Central memory CD4-positive, alpha-beta T cell (primary cell): ENCODE measurements at regions not wholly inside any gene's neighbourhood (a gene's known extent, or its start where the extent isn't known, plus 50 kb on each side); places are given as distances from the start of the nearest gene placed in this dataset.

Experiments used
- DNase-seq: peaks from one replicate; pipeline ENCODE4 v3.0.0; 2022

DNA sequence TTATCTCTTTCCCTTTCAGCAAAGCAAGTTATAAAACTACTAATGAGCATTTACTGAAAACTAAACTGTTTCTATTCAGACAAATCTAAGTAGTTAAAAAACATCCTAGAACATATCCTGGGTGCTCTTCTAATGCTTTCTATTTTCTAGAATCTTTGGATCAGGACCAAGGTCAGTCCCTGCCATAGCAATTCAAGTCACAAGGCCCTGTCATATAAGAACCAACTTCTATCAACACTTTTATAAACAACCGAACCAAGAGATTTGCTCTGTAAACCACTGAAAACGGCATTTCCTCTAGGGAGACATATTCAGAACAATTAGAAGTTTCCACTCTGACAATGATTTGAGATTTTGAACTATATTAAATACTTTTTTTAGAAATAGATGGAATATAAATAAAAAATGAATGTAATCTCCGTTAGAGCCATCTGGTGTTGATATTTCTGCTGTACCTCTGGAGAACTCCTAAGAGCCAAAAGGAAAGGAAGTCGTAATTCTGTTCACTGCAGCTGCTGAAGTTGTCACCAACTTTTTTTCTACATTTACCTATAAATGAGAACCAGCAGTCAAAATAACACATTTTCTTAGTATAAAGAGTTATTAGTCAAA, 51.4 kb upstream of the LGSN start:
- DNase-seq = no peak

- no peak for DNase-seq
Observed at GRCh38 chr6:63372951-63373533, 53.3 kb upstream of the LGSN start.

- no peak for DNase-seq
Observed at GRCh38 chr6:63389191-63389844, 69.5 kb upstream of the LGSN start.

DNA sequence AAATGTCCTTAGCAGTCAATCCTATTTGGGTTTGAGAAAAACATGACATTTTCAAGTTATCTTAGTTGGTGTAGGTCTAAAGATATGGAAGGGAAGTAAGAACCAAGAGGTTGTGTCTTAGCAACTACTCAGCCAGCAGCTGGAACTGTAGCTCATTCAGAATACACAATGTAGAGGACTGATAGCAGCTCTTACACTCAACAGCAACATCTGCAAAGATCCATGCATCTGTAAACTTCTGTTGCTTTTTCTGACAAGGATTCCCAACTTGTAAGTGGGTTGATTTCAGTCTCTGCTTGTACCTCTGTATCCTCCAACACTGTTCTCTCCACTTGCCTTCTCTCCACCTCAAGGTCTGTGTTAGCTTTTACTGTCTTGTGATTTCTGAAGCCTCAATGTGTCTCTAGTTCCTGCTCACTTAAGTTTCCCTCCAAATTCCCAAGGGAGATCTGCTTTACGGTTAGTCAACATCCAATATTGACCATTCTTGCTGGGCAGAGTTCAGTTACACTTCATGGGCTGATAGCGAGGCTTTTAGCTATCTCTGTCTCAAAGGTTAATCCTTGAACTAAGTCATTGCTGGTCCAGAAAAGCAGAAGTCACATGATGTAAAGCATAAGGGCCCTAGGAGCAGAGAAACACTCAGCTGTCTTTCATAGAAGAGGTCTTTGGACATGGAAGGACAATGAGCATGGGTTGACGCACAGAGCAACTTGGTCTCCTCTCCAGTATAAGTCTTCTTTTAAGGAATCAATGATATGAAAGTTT, 71.6 kb upstream of the LGSN start:
- no peak for DNase-seq

DNA sequence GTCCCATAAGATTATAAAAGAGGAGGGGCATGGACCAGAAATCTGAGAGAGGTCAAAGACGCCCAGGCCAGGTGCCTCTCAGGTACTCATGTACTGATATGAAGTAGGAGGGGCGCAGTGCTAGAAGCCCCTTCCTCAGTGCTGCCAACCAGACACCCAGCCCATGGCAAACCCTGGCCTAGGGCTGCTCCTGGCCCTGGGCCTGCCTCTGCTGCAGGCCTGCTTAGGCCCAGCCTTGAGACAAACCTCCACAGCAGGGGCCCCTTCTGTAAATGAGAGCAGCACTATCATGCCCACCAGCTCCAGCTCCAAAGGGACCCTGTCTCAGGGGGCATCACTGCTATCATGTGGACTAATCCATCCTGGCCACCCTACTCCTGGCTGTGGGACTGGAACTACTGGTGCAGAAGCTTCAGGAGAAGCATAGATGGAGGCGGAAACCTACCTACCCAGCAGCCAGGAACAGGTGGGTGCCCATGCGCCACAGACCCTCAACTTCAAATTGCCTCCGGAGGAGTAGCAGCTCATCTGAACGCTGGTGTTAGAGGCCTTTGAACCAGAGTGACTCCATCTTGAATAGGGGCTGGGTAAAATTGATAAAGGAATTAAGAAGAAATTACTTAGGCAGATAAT, 72.4 kb upstream of the LGSN start:
- DNase-seq = no peak

DNA sequence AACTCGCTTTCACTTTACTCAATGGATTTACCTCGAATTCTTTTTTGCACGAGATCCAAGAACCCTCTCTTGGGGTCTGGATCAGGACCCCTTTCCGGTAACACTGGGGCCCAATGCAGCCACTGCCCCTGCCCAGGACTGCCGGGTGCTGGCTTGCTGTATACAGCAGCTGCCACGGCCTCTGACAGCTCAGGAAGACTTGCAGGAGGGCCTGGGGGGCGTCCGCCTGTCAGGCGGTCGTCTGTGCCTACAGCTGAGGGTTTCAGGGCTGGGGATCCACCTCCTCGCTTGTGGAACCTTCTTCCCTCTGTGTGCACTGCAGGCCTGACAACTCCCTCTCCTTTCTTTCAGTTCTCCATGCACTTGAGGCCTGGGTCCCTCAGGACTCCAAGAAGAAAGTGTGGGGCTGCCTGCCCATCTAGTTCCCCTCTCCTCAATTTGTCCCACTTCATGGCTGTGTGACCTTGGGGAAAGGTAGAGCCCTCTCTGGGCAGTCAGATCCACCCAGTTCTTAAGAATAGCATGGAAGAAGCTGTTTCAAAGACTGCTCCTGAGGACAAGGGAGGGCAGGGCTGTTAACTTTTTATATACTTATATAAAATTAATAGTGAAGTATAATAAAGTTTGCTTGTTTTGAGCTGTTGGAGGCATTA, 75.0 kb upstream of the LGSN start:
- DNase-seq = no peak

DNA sequence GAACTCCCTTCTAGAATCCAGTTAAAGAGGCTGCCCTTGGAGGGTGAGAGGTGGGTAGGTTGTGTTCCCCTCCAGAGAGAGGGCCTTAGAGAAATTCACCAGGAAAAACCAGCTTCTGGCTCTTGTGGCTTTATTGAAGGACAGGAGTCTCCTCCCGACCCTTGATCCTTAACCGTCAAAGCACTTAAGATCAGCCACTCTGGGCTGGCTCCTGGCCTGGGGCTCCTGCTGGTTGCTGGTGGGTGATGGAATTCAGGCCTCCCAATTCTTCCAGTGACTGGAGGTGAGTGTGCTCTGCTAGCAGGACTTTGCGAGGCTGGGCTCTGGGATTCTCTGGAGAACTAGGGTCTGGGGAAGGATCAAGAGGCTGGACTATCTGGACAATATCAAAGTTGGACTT, 75.6 kb upstream of the LGSN start:
- no peak for DNase-seq

DNA sequence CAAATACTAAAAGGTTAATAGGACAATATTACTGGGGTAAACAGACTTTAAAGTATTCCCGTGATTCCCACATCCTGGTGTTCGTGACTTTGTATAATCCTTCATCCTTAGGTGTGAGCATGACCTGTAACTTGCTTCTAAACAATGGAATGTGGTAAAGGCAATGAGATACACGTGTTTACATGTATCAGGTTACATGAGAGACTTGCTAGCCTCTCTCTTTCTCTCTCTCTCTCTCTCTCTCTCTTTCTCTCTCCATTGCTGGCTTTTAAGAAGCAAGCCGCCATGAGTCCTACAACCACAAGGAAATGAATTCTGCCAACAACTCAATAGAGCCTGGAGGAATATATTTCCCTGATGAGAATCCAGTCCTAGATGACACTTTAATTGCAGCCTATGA, 83.9 kb upstream of the LGSN start:
- DNase-seq = no peak

DNA sequence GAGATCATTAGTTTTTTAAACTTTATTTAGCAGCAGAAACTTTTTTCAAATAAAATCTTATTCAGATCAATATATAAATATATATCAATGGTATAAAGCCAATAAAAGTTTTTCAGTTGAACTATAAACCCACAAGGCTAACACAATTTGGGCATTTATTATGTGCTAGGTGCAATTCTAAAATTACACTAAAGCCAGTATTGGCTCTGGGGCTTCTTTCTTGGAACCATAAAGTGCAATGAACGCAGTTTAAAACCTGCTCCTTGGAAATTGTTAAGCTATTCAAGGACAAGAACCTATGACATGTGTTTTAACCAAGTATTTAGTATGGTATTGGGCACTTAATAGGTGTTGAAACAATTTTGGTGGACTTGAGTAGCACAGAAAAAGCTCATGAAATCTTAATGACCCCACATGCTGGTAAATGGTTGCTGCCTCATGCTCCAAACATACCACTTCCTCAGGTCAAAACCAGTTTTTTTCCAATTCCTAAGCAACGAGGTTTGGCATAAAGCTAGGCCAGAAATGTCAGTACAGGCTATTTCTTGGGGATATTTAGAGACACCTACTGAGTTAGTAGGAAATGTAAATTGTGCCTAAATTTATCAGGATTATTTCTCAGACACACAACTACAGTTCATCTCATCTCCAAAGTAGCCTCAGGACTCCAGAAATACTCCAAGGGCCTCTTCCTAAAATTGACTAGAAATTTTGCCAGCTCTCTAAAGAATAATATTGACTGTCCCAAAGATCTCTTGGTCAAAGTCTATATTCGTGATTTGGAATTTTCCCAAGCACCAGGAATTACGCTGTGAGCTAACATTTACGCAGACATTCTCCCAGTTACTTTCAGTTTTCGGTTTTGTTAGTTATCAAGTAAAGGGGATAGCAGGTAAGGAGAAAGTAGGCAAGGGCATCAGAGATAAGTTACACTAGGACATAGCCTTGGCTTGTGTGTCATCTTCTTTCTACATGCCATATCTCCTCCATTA, 90.9 kb upstream of the LGSN start:
- DNase-seq = no peak

DNA sequence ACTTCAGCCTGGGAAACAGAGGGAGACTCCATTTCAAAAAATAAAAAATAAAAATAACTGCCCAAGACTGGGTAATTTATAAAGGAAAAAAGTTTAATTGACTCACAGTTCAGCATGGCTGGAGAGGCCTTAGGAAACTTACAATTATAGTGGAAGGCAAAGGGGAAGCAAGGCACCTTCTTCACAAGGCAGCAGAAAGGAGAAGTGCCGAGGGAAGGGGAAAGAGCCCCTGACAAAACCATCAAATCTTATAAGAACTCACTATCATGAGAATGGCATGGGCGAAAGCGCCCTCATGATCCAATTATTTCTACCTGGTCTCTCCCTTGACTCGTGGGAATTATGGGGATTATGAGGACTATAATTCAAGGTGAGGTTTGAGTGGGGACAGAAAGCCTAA, 95.5 kb upstream of the LGSN start:
- DNase-seq = no peak

- DNase-seq = no peak
Observed at GRCh38 chr6:63418741-63419140, 99.0 kb upstream of the LGSN start.

- DNase-seq = no peak
Observed at GRCh38 chr6:63424636-63425035, 104.9 kb upstream of the LGSN start.

GRCh38 chr6:63425493-63425892, 105.7 kb upstream of the LGSN start:
- DNase-seq = no peak

DNA sequence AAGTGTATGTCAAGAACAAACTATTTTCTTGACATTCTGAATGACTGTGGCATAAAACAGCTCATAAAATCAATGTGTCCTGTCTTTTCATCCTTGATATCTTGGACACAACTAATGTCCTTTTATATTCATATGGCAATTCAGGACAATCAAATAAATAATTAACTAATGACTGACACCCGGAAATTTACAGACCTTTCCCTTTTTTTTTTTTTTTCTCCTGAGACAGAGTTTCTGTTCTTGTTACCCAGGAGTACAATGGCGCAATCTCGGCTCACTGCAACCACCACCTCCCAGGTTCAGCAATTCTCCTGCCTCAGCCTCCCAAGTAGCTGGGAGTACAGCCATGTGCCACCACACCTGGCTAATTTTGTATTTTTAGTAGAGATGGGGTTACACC, 107.1 kb upstream of the LGSN start:
- DNase-seq = no peak

DNA sequence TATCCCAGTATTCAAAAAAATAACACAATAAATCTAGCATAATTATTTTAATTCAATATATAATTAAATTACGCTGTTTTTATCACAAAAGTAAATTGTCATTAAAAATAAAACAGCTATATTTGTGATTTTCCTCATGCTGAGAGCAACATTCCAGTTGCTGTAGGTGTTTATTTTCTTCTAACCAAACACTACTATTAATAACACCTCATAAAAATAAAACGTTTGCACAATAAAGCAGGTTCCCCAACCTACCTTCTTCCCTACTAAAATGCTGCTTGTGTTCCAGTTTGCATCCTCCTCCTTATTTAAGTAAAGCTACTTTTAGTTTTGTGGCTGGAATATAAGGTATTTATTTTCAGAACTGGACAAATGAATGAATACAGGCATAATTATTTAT, 108.2 kb upstream of the LGSN start:
- no peak for DNase-seq

DNA sequence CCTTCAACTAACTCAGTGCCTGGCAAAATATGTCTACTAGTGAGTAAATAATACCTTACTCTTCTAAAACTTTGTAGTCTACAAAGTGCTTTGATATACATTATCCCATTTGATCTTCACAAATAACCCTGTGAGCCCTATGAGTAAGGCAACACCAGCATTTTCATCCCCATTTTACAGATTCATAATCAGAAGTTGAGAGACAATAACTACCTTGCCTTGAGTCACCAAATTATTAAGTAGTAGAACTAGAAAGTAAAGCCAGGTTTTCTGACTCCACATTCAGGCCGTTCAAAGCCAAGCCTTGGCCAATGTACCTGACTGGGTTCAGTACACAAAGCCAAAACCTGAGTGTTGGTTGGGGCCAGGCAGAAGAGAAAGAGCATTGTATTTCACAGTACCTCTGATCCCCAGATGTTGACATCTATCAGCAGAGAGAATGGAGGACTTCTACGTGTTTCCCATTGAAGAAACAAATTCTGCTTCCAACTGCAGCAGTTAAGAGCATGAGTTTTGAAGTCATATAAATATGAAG, 111.3 kb upstream of the LGSN start:
- DNase-seq = no peak

DNA sequence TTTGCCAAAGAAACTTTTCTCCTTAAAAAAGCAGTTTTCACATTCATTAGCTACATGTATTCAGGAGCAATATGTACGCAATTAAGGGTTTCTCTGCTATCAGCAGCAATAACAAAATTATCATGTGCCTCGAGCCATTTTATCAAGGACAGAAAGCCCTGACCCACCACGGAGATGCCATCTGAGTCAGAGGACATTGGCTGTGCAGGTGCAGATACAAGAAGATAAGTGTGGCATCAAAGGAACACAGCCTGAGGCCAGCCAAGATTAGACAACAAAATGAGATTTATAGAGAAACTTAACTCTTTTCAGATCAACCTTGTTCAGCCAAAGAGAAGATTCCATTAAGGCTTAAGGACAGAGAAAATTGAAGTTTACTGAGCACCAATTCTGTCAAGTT, 115.2 kb upstream of the LGSN start:
- no peak for DNase-seq

DNA sequence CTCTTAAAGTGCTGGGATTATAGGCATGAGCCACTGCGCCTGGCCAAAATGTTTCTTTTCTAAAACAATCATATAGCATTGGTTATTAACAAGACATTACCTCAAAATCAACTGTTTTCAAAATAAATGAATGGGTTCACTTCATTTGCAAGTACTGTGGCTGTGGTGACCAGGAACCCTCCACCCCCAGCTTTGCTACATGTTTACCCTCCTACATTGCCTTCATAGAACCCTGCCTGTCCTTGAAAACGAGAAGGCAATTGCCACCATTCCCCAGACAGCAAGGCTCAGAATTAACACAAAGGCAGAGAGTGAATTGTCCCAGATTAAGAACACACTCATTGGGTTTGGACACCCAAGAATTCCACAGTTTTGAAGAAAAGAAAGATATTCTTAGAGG, 116.6 kb upstream of the LGSN start:
- no peak for DNase-seq

DNA sequence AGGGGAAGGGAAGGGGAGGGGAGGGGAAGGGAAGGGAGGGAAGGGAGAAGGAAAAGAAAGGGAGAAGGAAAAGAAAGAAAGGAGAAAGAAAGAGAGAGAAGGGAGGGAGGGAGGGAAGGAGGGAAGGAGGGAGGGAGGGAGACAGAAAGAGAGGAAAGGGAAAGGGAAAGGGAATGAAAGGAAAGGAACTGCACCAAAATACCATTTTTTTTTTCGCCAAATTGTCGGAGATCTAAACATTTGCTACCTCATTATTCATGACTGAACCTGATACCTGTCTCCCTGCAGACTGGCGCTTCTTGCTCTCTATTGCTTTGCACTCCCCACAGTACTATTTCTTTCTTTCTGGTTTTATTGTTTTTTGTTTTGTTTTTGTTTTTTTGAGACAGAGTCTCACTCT, 117.3 kb upstream of the LGSN start:
- no peak for DNase-seq

GRCh38 chr6:63440057-63440456, 120.3 kb upstream of the LGSN start:
- DNase-seq = no peak

- DNase-seq = no peak
Observed at GRCh38 chr6:63440594-63440993, 120.8 kb upstream of the LGSN start.
